CD4-positive, alpha-beta T cell treated with Interleukin-10 for 1 hour (primary cell): ENCODE measurements at regions not wholly inside any gene's neighbourhood (a gene's known extent, or its start where the extent isn't known, plus 50 kb on each side); places are given as distances from the start of the nearest gene placed in this dataset.

Experiments used
- DNase-seq: peaks from one replicate; pipeline ENCODE4 v3.0.0-alpha.2; 2020

GRCh38 chr12:100675432-100675831, 101.9 kb downstream of the GAS2L3 start:
- DNase-seq = no peak

- no peak for DNase-seq
Observed at GRCh38 chr12:100681074-100681473, 107.6 kb downstream of the GAS2L3 start.

GRCh38 chr12:100682178-100682577, 108.7 kb downstream of the GAS2L3 start:
- DNase-seq = no peak

- DNase-seq = no peak
Observed at GRCh38 chr12:100687686-100688085, 106.9 kb upstream of the ANO4 start.

GRCh38 chr12:100688451-100688864, 106.1 kb upstream of the ANO4 start:
- no peak for DNase-seq

GRCh38 chr12:100692502-100692901, 102.1 kb upstream of the ANO4 start:
- DNase-seq = no peak

GRCh38 chr12:100698518-100698917, 96.1 kb upstream of the ANO4 start:
- DNase-seq = no peak

GRCh38 chr12:100699209-100699608, 95.4 kb upstream of the ANO4 start:
- no peak for DNase-seq

- DNase-seq = no peak
Observed at GRCh38 chr12:100703337-100703736, 91.2 kb upstream of the ANO4 start.

- DNase-seq = no peak
Observed at GRCh38 chr12:100703868-100704267, 90.7 kb upstream of the ANO4 start.

- no peak for DNase-seq
Observed at GRCh38 chr12:100706033-100706432, 88.5 kb upstream of the ANO4 start.

GRCh38 chr12:100708591-100708990, 86.0 kb upstream of the ANO4 start:
- no peak for DNase-seq

- no peak for DNase-seq
Observed at GRCh38 chr12:100715976-100716944, 78.3 kb upstream of the ANO4 start.

- DNase-seq = no peak
Observed at GRCh38 chr12:100716945-100717732, 77.4 kb upstream of the ANO4 start.

GRCh38 chr12:100717733-100718067, 76.9 kb upstream of the ANO4 start:
- no peak for DNase-seq

- no peak for DNase-seq
Observed at GRCh38 chr12:100718187-100718586, 76.4 kb upstream of the ANO4 start.

GRCh38 chr12:100720016-100720654, 74.4 kb upstream of the ANO4 start:
- DNase-seq = no peak

GRCh38 chr12:100721169-100721568, 73.4 kb upstream of the ANO4 start:
- DNase-seq = no peak

GRCh38 chr12:100724071-100724470, 70.5 kb upstream of the ANO4 start:
- DNase-seq = no peak

GRCh38 chr12:100733817-100734593, 60.6 kb upstream of the ANO4 start:
- no peak for DNase-seq

GRCh38 chr12:100737168-100737567, 57.4 kb upstream of the ANO4 start:
- DNase-seq = no peak

GRCh38 chr12:100738086-100738485, 56.5 kb upstream of the ANO4 start:
- no peak for DNase-seq
